ENCODE measurements at regions not wholly inside any gene's neighbourhood (a gene's known extent, or its start where the extent isn't known, plus 50 kb on each side); places are given as distances from the start of the nearest gene placed in this dataset.

DNA sequence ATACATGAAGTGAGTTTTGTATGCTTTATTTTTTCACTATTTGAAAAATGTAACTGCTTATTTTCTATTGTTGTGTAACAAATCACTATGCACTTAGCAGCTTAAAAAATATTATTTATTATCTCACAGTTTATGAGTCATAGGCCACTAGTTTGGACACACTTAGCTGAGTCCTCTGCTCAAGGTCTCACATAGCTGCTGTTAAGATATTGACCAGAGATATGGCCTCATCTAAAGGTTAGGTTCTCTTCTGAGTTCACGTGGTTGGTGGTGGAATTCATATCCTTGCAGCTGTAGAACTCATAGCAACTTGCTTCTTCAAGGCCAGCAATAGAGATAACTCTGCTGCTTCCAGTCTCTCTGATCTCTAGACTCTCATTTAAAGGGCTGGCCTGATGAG, 534.4 kb downstream of the SPRY1 start:
- TF ChIP-seq, protein P1, sequence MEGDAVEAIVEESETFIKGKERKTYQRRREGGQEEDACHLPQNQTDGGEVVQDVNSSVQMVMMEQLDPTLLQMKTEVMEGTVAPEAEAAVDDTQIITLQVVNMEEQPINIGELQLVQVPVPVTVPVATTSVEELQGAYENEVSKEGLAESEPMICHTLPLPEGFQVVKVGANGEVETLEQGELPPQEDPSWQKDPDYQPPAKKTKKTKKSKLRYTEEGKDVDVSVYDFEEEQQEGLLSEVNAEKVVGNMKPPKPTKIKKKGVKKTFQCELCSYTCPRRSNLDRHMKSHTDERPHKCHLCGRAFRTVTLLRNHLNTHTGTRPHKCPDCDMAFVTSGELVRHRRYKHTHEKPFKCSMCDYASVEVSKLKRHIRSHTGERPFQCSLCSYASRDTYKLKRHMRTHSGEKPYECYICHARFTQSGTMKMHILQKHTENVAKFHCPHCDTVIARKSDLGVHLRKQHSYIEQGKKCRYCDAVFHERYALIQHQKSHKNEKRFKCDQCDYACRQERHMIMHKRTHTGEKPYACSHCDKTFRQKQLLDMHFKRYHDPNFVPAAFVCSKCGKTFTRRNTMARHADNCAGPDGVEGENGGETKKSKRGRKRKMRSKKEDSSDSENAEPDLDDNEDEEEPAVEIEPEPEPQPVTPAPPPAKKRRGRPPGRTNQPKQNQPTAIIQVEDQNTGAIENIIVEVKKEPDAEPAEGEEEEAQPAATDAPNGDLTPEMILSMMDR (IDR thresholded peaks at IDR 0.05; ENCODE audit: low read length) = no peak
- no peak for TF ChIP-seq EZH2 (optimal IDR thresholded peaks at IDR 0.05; ENCODE audit: low read depth, low read length)

Measured in MM.1S (cell line).